ENCODE measurements at regions not wholly inside any gene's neighbourhood (a gene's known extent, or its start where the extent isn't known, plus 50 kb on each side); places are given as distances from the start of the nearest gene placed in this dataset.

GRCh38 chr5:29039994-29040393 is 2001.6 kb upstream of the CDH9 start:
- no peaks in the 10 kb centered on the region for H3K27me3 ChIP-seq (ENCODE audit: control insufficient read depth, insufficient read depth, low read length)
- no peak for TF ChIP-seq CTCF (conservative IDR thresholded peaks at IDR 0.05 in 1 of 2, IDR thresholded peaks at IDR 0.05 in 1 of 2; ENCODE audit: low read depth in 1 of 2, low read length in 2 of 2)
- TF ChIP-seq EZH2 (IDR thresholded peaks at IDR 0.05; ENCODE audit: low read length, missing control alignments): no peak
- H3K36me3 ChIP-seq (ENCODE audit: control insufficient read depth, insufficient read depth, low read length): no peaks in the 10 kb centered on the region
- DNase-seq (ENCODE audit: low read depth in 2 of 2): no peak
- H3K4me3 ChIP-seq (replicated peaks in 1 of 4; ENCODE audit: control extremely low read depth in 1 of 4, insufficient read depth in 1 of 4, low read depth in 3 of 4, low read length in 4 of 4): no peak overlapping the region
- H3K9ac ChIP-seq (ENCODE audit: insufficient read depth, low read length): no peak overlapping the region
- no peak overlapping the region for H3K4me2 ChIP-seq (ENCODE audit: extremely low read depth, insufficient read depth, low read length)
- H3K27ac ChIP-seq (ENCODE audit: insufficient read depth, low read length): no peak overlapping the region
- no peaks in the 10 kb centered on the region for H3K79me2 ChIP-seq (ENCODE audit: control insufficient read depth, insufficient read depth, low read length)
- no peaks in the 10 kb centered on the region for H3K9me3 ChIP-seq (ENCODE audit: control insufficient read depth, insufficient read depth, low read depth, low read length)
- H2AFZ ChIP-seq (ENCODE audit: low read length): no peak overlapping the region
- H4K20me1 ChIP-seq (ENCODE audit: control insufficient read depth, extremely low read depth, insufficient read depth, low read length): no peaks in the 10 kb centered on the region
- no peaks in the 10 kb centered on the region for H3K4me1 ChIP-seq (ENCODE audit: control insufficient read depth, extremely low read depth, insufficient read depth, low read length)

GRCh38 chr5:29037716-29038115 is 1999.3 kb upstream of the CDH9 start:
- no peak overlapping the region for H2AFZ ChIP-seq (ENCODE audit: low read length)
- TF ChIP-seq EZH2 (IDR thresholded peaks at IDR 0.05; ENCODE audit: low read length, missing control alignments) (no peak), CTCF (conservative IDR thresholded peaks at IDR 0.05 in 1 of 2, IDR thresholded peaks at IDR 0.05 in 1 of 2; ENCODE audit: low read depth in 1 of 2, low read length in 2 of 2) (no peak)

DNA sequence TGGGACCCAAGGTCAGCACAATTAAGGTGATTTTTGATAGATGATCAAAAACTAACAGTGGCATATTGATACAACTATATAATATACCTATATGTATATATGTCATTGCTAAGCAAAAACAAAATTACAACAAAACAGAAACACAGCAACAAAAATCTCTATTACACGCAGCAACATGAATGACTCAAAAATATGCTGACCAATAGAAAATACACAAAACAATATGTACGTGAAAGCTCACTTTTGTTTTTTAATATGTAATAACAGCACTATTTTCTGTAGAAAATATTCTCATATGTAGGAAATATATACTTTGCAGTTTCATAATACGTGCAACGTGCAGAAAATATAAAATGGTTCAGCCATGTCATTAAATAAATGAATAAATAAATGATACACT is 1985.7 kb upstream of the CDH9 start:
- TF ChIP-seq CTCF (conservative IDR thresholded peaks at IDR 0.05 in 1 of 2, IDR thresholded peaks at IDR 0.05 in 1 of 2; ENCODE audit: low read depth in 1 of 2, low read length in 2 of 2) (no peak), EZH2 (IDR thresholded peaks at IDR 0.05; ENCODE audit: low read length, missing control alignments) (no peak)
- Histone ChIP-seq H3K4me2 (ENCODE audit: extremely low read depth, insufficient read depth, low read length) (no peak overlapping the region), H3K36me3 (ENCODE audit: control insufficient read depth, insufficient read depth, low read length) (no peaks in the 10 kb centered on the region), H3K9ac (ENCODE audit: insufficient read depth, low read length) (no peak overlapping the region), H2AFZ (ENCODE audit: low read length) (no peak overlapping the region), H3K4me1 (ENCODE audit: control insufficient read depth, extremely low read depth, insufficient read depth, low read length) (no peaks in the 10 kb centered on the region), H3K27me3 (ENCODE audit: control insufficient read depth, insufficient read depth, low read length) (no peaks in the 10 kb centered on the region), H3K9me3 (ENCODE audit: control insufficient read depth, insufficient read depth, low read depth, low read length) (no peaks in the 10 kb centered on the region), H3K79me2 (ENCODE audit: control insufficient read depth, insufficient read depth, low read length) (no peaks in the 10 kb centered on the region), H3K4me3 (replicated peaks in 1 of 4; ENCODE audit: control extremely low read depth in 1 of 4, insufficient read depth in 1 of 4, low read depth in 3 of 4, low read length in 4 of 4) (no peak overlapping the region), H3K27ac (ENCODE audit: insufficient read depth, low read length) (no peak overlapping the region), H4K20me1 (ENCODE audit: control insufficient read depth, extremely low read depth, insufficient read depth, low read length) (no peaks in the 10 kb centered on the region)
- no peak for DNase-seq (ENCODE audit: low read depth in 2 of 2)

More at GRCh38 chr5:29037716-29038115, 1999.3 kb upstream of the CDH9 start:
- no peaks in the 10 kb centered on the region for H3K4me1 ChIP-seq (ENCODE audit: control insufficient read depth, extremely low read depth, insufficient read depth, low read length)
- no peaks in the 10 kb centered on the region for H3K9me3 ChIP-seq (ENCODE audit: control insufficient read depth, insufficient read depth, low read depth, low read length)
- no peak overlapping the region for H3K27ac ChIP-seq (ENCODE audit: insufficient read depth, low read length)
- H3K4me2 ChIP-seq (ENCODE audit: extremely low read depth, insufficient read depth, low read length): no peak overlapping the region
- H3K27me3 ChIP-seq (ENCODE audit: control insufficient read depth, insufficient read depth, low read length): no peaks in the 10 kb centered on the region
- no peak overlapping the region for H3K4me3 ChIP-seq (replicated peaks in 1 of 4; ENCODE audit: control extremely low read depth in 1 of 4, insufficient read depth in 1 of 4, low read depth in 3 of 4, low read length in 4 of 4)
- H4K20me1 ChIP-seq (ENCODE audit: control insufficient read depth, extremely low read depth, insufficient read depth, low read length): no peaks in the 10 kb centered on the region
- DNase-seq (ENCODE audit: low read depth in 2 of 2): no peak
- no peak overlapping the region for H3K9ac ChIP-seq (ENCODE audit: insufficient read depth, low read length)
- no peaks in the 10 kb centered on the region for H3K79me2 ChIP-seq (ENCODE audit: control insufficient read depth, insufficient read depth, low read length)
- no peaks in the 10 kb centered on the region for H3K36me3 ChIP-seq (ENCODE audit: control insufficient read depth, insufficient read depth, low read length)

Measured in fibroblast of lung (primary cell).